ENCODE measurements at regions not wholly inside any gene's neighbourhood (a gene's known extent, or its start where the extent isn't known, plus 50 kb on each side); places are given as distances from the start of the nearest gene placed in this dataset.
"Not testable (repeated sequence)": the region's sequence is repeated elsewhere in the genome, so short reads cannot be mapped to it uniquely, and the experiment has no call there.

- not testable (repeated sequence) for TF ChIP-seq JUN (CRISPR knock-in tag; IDR thresholded peaks at IDR 0.05); ZBTB4 (CRISPR knock-in tag; IDR thresholded peaks at IDR 0.05; ENCODE audit: borderline replicate concordance)
Measured at GRCh38 chr14:105713160-105713559, 186.8 kb downstream of the TMEM121 start.

Data from HepG2 (cell line).